ENCODE measurements at regions not wholly inside any gene's neighbourhood (a gene's known extent, or its start where the extent isn't known, plus 50 kb on each side); places are given as distances from the start of the nearest gene placed in this dataset.

DNA sequence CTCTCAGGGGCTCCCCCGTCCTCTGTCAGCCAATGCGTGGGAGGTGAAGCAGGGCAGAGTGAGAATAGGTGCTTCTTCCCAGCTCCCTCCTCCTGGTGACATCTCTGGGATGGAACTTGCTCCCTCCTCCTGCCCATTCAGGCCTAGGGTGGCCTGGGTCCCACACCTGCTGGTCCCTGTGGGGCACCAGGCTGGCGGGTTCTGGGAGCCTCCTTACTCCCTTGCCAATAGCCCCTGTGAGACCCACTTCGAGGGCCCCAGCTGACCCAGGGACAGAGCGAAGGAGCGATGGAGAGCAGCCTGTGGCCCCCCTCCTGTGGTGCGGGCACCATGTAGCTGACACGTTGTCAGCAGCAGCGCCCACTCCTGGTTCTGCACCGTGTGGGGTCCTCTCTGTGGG lies 512.6 kb downstream of the GLRX3 start:
- H3K4me3 Mint-ChIP-seq = no peak overlapping the region
- no peaks in the 10 kb centered on the region for H3K36me3 Mint-ChIP-seq
- DNase-seq = no peak
- H3K9me3 Mint-ChIP-seq = peaks cover 2% of the 10 kb centered on the region
- no peak overlapping the region for H3K27ac Mint-ChIP-seq
- H3K27me3 Mint-ChIP-seq = no peaks in the 10 kb centered on the region
- no peaks in the 10 kb centered on the region for H3K4me1 Mint-ChIP-seq

DNA sequence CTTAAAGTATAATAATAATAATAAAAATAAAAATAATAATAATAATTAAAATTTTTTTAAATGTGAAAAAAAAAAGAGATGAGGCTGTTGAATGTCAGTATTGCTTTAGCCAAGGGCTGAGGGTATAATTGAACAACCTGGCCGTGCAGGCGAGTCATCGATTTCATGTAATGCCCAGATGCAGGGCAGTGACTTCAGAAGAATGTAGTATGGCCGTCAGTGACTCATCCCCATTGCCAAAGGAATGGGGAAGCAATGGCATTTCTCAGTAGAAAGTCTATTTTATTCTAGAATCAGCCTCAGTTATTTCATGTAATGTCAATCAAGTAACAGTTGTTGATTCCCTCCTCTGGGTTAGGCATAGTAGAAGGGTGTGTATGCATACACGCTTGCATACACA lies 516.4 kb downstream of the GLRX3 start:
- Mint-ChIP-seq H3K27ac (no peak overlapping the region), H3K4me1 (no peaks in the 10 kb centered on the region), H3K9me3 (peaks cover 2% of the 10 kb centered on the region), H3K4me3 (no peak overlapping the region), H3K27me3 (no peaks in the 10 kb centered on the region), H3K36me3 (no peaks in the 10 kb centered on the region)
- DNase-seq = no peak

DNA sequence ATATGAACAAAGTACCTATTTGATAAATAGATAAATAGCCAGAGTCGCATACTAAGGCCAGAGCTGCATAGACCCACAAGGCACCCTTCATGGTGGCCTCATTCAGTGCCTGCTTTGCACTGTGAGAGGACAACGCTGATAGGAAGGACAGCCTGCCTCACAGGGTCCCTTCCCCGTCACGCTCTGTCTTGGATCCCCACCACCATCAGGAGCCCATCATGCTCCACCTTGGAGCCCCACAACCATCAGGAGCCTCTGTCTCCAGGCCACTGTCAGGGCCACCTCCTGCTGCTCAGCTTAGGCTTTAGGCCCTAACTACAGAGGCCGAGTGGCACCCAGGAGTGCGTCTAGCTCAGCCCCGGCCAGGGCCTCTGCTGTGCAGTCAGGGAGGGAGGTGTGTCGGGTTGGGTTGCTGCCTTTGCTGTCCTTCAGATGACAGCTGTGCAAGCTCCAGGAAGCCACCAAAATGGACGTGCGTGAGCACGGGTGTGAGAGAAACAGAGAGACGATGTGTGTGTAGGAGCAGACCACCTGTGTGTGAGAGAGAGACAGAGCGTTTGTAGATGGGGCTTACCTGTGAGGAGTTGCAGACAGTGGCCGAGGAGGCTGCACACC lies 516.9 kb downstream of the GLRX3 start:
- Mint-ChIP-seq H3K4me3 (no peak overlapping the region), H3K27ac (no peak overlapping the region), H3K27me3 (no peaks in the 10 kb centered on the region), H3K4me1 (no peaks in the 10 kb centered on the region), H3K36me3 (no peaks in the 10 kb centered on the region), H3K9me3 (peaks cover 2% of the 10 kb centered on the region)
- no peak for DNase-seq

DNA sequence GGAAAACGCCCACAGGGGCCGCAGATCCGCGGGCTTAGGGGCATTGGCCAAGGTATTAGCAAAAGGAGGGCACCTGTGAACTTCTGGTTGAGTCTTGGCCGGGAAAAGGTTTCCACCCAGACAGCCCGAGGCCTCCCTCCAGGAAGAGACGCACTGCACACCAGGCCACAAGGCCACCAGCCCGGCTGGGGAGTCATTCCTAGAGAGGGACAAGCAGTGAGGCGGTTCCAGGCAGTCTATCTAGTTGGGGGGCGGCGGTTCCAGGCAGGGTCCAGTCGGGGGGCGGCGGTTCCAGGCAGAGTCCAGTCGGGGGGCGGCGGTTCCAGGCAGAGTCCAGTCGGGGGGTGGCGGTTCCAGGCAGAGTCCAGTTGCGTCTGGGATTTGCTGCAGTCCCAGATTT lies 518.5 kb downstream of the GLRX3 start:
- peaks cover 2% of the 10 kb centered on the region for H3K9me3 Mint-ChIP-seq
- no peak overlapping the region for H3K27ac Mint-ChIP-seq
- no peaks in the 10 kb centered on the region for H3K4me1 Mint-ChIP-seq
- no peak overlapping the region for H3K4me3 Mint-ChIP-seq
- H3K27me3 Mint-ChIP-seq = no peaks in the 10 kb centered on the region
- no peak for DNase-seq
- no peaks in the 10 kb centered on the region for H3K36me3 Mint-ChIP-seq

DNA sequence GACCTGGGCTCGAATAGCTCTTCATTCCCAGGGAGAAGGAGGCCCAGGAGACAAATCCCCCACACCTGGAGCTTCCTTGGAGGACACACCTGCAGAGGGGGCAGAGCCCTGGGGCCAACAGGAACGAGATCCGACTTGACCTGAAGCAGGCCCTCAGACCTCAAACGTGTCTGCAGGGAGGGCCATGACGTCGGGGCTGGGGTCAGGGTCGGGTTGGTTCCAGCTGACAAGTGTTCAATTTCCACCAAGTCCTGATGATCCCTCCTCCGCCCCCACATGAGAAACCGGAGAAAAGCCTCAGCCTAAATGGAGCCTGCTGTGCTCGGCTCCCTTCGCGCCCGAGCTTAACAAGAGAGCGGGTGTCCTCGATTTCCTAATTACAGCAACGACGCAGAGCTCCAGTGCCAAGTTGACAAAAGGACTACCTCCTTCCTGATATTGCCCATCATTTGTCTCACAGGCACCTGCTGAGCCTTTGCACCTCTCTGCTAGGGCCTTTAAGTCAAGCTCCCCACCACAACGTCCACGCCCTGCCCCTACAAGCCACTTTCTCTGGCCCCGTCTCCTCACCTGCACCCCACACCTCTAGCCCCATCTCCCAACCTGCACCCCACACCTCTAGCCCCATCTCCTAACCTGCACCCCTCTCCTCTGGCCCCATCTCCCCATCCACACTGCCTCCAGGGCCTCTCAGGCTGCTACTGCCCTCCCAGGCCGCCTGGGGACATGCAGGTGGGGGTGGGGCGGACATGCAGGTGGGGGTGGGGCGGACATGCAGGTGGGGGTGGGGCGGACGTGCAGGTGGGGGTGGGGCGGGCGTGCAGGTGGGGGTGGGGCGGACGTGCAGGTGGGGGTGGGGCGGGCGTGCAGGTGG lies 519.4 kb downstream of the GLRX3 start:
- Mint-ChIP-seq H3K4me3 (no peak overlapping the region), H3K9me3 (peaks cover 2% of the 10 kb centered on the region), H3K4me1 (no peaks in the 10 kb centered on the region), H3K36me3 (no peaks in the 10 kb centered on the region), H3K27me3 (no peaks in the 10 kb centered on the region), H3K27ac (no peak overlapping the region)
- no peak for DNase-seq

DNA sequence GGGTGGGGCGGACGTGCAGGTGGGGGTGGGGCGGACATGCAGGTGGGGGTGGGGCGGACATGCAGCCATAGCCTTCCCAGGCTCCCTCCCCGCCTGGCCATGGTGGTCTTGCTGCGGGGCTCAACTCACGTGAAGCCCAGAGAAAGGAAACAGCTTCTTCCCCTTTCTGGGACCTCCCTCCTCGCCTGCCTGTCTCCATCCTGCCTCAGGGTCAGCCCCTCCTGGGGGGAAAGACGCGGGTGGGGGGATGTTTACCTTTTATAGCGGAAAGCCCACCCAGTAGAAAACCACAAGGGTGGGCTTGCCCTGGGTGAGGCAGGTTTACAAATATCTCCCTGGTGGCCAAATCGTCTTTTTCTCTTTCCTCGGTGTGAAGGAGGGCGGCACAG lies 520.0 kb downstream of the GLRX3 start:
- no peak for DNase-seq
- no peaks in the 10 kb centered on the region for H3K4me1 Mint-ChIP-seq

DNA sequence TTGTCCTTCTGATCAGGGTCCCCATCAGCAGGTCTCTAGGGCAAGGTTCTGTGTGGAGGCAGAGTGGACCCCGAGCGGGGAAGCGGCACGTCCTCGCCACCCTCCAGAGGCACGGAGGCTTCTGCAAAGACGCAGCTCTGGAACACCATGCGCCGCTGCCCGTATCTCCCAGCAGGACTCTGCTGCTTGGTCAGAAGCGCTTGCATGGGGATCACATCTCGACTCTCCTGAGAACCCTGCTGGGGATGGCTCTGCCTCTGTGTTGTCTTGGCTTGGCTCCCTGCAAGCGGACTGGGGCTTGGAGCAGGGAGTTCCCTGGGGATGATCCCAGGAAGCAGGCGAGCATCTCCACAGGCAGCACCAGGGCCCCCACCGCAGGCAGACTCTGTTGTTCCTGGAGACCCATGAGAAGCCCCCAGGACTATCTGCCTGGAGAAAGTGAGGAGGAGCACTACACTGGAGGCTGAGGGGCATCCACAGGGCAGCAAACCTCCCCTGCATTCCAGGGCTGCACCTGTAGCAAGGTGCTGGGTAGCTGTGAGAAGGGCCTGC lies 520.5 kb downstream of the GLRX3 start:
- no peak overlapping the region for H3K27ac Mint-ChIP-seq
- peaks cover 2% of the 10 kb centered on the region for H3K9me3 Mint-ChIP-seq

More for the DNA sequence above, 520.0 kb downstream of the GLRX3 start:
- Mint-ChIP-seq H3K36me3 (no peaks in the 10 kb centered on the region), H3K4me3 (no peak overlapping the region), H3K9me3 (peaks cover 2% of the 10 kb centered on the region), H3K27ac (no peak overlapping the region), H3K27me3 (no peaks in the 10 kb centered on the region)

DNA sequence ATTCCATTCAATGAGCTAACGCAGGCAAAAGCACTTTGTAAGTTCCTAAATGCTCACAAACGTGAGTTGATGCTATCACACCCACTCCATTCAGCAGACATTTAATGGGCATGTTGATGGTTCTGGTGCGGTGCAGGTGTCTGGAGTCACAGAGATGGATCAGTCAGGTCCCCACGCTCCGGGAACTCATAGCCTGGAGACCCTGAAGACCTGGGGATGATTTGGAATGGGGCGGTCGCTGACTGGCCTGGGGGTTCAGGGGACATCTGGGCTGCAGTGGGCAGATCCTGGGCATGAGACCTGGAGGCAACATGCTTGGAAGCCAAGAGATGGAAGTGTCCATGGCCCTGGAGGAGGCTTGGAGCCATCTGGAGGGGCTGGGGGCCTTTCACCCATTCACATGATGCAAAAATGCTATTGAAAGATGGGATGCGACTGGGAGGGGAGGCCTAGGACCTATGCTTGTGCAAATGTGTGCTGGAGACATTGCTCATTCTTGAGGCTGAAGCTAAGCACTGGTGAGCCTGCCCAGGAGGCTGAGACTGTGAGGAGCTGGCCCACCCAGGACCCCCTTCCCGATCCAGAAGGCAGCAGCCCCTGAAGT lies 522.6 kb downstream of the GLRX3 start:
- H3K9me3 Mint-ChIP-seq = no peaks in the 10 kb centered on the region

More for the DNA sequence above, 520.5 kb downstream of the GLRX3 start:
- Mint-ChIP-seq H3K4me3 (no peak overlapping the region), H3K4me1 (no peaks in the 10 kb centered on the region), H3K27me3 (no peaks in the 10 kb centered on the region), H3K36me3 (no peaks in the 10 kb centered on the region)
- DNase-seq = no peak

DNA sequence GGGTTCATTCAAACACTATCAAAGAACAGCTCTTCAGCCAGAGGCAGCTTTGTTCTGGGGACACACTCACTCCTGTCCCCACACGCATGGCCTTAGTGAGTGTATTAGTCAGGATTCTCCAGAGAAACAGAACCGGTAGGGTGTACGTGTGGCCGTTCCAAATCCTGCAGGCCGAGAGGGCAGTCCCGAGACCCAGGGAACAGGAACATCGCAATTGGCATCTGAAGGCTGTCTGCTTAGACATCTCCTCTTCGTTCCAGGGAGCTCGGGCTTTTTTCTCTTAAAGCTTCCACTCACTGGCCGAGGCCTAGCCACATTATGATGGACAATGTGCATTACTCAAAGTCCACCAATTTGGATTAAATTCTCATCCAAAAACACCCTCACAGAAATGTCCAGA lies 523.3 kb downstream of the GLRX3 start:
- Mint-ChIP-seq H3K36me3 (no peaks in the 10 kb centered on the region), H3K27ac (no peak overlapping the region), H3K9me3 (no peaks in the 10 kb centered on the region), H3K27me3 (no peaks in the 10 kb centered on the region), H3K4me1 (no peaks in the 10 kb centered on the region), H3K4me3 (no peak overlapping the region)
- no peak for DNase-seq

More for the DNA sequence above, 522.6 kb downstream of the GLRX3 start:
- Mint-ChIP-seq H3K4me1 (no peaks in the 10 kb centered on the region), H3K4me3 (no peak overlapping the region), H3K36me3 (no peaks in the 10 kb centered on the region), H3K27ac (no peak overlapping the region), H3K27me3 (no peaks in the 10 kb centered on the region)
- DNase-seq = no peak

DNA sequence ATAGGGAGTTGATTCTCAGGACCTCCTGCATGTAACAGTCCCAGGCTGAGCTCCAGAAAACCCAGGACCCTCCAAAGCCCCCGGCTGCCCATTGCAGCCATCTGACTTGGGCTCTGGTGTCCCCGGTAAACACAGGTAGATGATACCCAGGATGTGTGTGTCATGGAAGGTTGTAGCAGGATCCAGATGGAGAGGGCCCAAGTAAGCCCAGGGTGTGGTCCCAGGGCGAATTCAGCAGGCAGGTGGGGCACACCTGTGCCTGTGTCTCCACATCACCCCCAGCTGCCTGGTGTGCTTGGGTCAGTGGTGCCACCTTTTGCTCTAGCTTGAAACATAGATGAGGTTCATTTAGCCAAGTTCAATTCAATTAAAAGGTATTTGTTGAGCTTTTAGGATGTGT lies 524.1 kb downstream of the GLRX3 start:
- Mint-ChIP-seq H3K9me3 (no peaks in the 10 kb centered on the region), H3K4me1 (no peaks in the 10 kb centered on the region), H3K27ac (no peak overlapping the region), H3K36me3 (no peaks in the 10 kb centered on the region), H3K4me3 (no peak overlapping the region), H3K27me3 (no peaks in the 10 kb centered on the region)
- DNase-seq = no peak

DNA sequence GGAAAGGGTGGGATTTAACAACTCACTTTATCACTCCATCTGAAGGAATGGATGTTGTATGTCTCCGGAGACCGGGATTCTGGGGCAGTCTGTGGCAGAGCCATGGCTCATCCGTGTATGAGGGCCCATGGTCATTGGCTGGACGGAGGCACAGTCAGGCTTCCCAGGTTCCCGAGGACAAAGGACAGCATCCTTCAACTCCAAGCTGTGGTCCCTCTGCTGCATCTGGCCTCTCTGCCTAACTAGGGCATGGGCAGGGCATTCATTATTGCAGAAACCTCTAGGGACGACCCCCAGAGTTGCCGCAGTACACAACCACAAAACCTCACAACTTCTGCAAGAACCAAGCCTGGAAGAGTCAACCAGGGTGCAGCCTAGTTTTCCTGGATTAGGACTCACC lies 525.2 kb downstream of the GLRX3 start:
- no peaks in the 10 kb centered on the region for H3K36me3 Mint-ChIP-seq

DNA sequence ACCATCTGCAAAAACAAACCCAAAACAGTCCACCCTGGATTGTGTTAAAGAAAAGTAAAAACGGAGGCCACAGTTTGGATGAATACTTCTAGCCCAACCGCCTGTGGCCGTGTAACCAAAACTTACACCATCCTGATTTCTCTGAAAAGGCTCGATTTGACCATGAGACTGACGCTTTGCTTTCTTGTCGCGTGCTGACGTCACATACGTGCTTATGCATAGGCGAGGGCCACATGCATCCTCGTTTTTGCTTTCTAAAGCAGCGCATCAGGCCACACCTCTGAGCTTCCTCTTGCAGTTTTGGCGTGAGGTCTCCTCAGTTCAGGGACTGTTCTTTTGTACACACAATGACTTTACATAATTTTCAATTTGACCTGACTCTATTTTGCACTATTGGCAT lies 526.6 kb downstream of the GLRX3 start:
- H3K4me1 Mint-ChIP-seq = no peaks in the 10 kb centered on the region
- H3K4me3 Mint-ChIP-seq = no peak overlapping the region
- DNase-seq = no peak
- no peaks in the 10 kb centered on the region for H3K27me3 Mint-ChIP-seq
- H3K27ac Mint-ChIP-seq = no peak overlapping the region
- H3K36me3 Mint-ChIP-seq = no peaks in the 10 kb centered on the region
- H3K9me3 Mint-ChIP-seq = no peaks in the 10 kb centered on the region

More for the DNA sequence above, 525.2 kb downstream of the GLRX3 start:
- H3K4me1 Mint-ChIP-seq = no peaks in the 10 kb centered on the region
- H3K4me3 Mint-ChIP-seq = no peak overlapping the region
- no peaks in the 10 kb centered on the region for H3K9me3 Mint-ChIP-seq
- H3K27ac Mint-ChIP-seq = no peak overlapping the region
- no peak for DNase-seq
- H3K27me3 Mint-ChIP-seq = no peaks in the 10 kb centered on the region

DNA sequence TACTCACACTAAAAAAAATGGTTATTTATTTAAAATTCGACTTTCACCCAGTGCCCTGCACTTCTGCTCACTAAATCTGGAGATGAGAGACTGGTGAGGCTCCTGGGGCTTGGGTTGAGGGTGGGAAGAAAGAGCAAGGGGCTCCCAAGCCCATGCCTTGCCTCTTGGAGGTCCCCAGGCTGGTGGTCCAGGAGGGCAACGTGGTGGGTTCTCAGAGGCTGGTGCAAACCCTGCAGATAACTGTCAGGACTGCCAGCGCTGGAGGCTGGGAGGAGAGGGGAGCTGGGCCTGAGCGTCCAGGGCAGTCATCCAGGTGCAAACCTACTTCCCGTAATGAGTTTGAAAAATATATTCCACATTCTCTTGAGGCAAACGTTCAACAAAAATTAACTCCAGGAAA lies 528.3 kb downstream of the GLRX3 start:
- Mint-ChIP-seq H3K27me3 (no peaks in the 10 kb centered on the region), H3K4me3 (no peak overlapping the region), H3K4me1 (no peaks in the 10 kb centered on the region), H3K36me3 (no peaks in the 10 kb centered on the region), H3K9me3 (no peaks in the 10 kb centered on the region), H3K27ac (no peak overlapping the region)
- no peak for DNase-seq

DNA sequence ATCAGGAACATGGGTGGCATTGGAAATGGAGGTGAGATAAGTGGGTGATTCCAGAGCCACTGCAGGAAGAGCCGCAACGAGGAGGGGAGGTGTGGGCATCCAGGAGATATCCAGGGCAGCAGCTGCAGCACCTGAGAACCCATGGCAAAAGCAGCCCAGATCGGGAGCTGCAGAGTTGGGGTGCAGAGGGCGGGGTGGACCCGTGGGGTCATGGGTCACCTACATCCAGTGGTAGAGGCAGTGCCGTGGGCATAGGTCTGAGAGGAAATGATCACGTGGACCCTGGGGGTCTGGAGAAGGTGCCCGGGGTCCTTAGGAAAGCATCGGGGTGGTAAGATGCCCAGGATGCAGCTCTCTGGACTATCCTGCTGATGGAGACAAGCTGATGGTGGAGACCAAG lies 530.0 kb downstream of the GLRX3 start:
- H3K4me3 Mint-ChIP-seq = no peak overlapping the region
- H3K4me1 Mint-ChIP-seq = no peaks in the 10 kb centered on the region
- H3K27me3 Mint-ChIP-seq = no peaks in the 10 kb centered on the region
- no peaks in the 10 kb centered on the region for H3K36me3 Mint-ChIP-seq
- H3K27ac Mint-ChIP-seq = no peak overlapping the region
- DNase-seq = no peak
- H3K9me3 Mint-ChIP-seq = peaks cover 2% of the 10 kb centered on the region

DNA sequence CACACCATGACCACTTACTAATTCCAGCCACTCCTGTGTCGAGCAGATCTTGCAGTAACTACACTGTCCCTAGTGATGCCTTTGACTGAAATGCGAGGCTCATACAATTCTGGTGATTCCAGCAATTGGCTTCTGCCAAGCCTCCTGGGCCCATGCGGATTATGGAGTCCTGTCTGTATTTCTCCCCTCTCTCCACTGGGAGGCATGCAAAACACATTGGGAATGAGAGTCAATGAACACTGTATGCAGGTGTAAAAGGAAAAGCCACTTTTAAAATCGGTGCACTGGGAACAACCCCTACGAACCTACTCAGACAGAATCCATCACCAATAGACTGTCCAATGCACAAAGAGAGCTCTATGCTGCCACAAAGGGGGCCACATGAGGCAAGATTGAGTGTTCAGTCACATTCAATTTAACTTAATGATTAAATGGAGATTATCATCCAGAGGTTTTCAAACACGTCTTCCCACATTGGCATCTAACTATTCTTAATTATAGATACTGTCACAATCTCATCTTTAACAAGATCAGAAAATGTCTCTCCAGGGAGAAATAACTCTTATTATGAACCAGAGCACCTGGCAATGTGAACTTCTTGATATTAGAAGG lies 550.6 kb downstream of the GLRX3 start:
- H3K4me3 Mint-ChIP-seq = no peak overlapping the region
- no peaks in the 10 kb centered on the region for H3K36me3 Mint-ChIP-seq
- H3K4me1 Mint-ChIP-seq = no peaks in the 10 kb centered on the region
- no peaks in the 10 kb centered on the region for H3K27me3 Mint-ChIP-seq
- H3K27ac Mint-ChIP-seq = no peak overlapping the region
- no peak for DNase-seq
- H3K9me3 Mint-ChIP-seq = peaks cover 4% of the 10 kb centered on the region

Data from activated naive CD8-positive, alpha-beta T cell treated with anti-CD3 and anti-CD28 coated beads for 36 hours (primary cell).